ENCODE measurements at regions not wholly inside any gene's neighbourhood (a gene's known extent, or its start where the extent isn't known, plus 50 kb on each side); places are given as distances from the start of the nearest gene placed in this dataset.

DNA sequence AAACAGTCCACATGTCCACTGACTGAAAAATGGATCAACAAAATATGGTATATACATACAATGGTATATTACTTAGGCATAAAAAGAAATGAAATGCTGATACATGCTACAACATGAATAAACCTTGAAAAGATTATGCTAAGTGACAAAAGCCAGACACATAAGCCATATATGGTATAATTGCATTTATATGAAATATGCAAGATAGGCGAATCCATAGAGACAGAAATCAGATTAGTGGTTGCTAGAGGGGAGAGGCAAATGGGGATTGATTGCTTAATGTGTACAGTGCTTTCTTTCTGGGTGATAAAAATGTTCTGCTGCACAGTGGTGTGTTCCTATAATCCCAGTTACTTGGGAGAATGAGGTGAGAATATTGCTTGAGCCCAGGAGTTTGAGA, 171.0 kb downstream of the CYP26B1 start:
- Histone ChIP-seq H3K9me3 (peaks cover 0 to 5% (median 0%) of the 10 kb centered on the region in 4 donors), H3K27ac (no peak overlapping the region), H3K4me3 (no peak overlapping the region), H3K27me3 (no peaks in the 10 kb centered on the region), H3K36me3 (no peaks in the 10 kb centered on the region), H3K4me1 (no peaks in the 10 kb centered on the region)
- ATAC-seq (ENCODE audit: low FRiP score in 2 of 2) (no peak), DNase-seq (no peak)
- TF ChIP-seq, protein P1, sequence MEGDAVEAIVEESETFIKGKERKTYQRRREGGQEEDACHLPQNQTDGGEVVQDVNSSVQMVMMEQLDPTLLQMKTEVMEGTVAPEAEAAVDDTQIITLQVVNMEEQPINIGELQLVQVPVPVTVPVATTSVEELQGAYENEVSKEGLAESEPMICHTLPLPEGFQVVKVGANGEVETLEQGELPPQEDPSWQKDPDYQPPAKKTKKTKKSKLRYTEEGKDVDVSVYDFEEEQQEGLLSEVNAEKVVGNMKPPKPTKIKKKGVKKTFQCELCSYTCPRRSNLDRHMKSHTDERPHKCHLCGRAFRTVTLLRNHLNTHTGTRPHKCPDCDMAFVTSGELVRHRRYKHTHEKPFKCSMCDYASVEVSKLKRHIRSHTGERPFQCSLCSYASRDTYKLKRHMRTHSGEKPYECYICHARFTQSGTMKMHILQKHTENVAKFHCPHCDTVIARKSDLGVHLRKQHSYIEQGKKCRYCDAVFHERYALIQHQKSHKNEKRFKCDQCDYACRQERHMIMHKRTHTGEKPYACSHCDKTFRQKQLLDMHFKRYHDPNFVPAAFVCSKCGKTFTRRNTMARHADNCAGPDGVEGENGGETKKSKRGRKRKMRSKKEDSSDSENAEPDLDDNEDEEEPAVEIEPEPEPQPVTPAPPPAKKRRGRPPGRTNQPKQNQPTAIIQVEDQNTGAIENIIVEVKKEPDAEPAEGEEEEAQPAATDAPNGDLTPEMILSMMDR (IDR thresholded peaks at IDR 0.05) = no peak
- TF ChIP-seq EP300 (IDR thresholded peaks at IDR 0.05) = no peak
- TF ChIP-seq POLR2A (IDR thresholded peaks at IDR 0.05) = no peak
- no peak for TF ChIP-seq POLR2AphosphoS5 (IDR thresholded peaks at IDR 0.05)
- WGBS, 2 donors = 75 to 90% methylated on average over 1 of the region's 1 CpG

DNA sequence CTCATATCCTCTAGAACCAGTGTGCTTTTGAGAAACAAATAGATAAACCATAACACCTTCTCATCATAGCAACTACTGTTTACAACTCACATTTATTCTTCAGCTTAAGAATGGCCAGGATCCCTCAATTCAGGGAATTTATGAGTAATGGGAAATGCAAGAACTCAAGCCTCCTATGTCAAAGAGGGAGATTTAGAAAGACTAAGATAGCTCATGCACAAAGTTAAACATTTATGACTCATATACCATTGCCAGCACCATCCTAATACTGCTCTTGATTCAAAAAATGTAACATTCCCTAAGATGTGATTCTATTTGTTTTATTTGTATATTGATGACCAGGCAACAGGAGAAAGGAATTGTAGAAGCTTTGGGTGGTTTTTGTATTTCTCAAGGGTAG, 172.8 kb downstream of the CYP26B1 start:
- H3K27ac ChIP-seq = no peak overlapping the region
- H3K9me3 ChIP-seq = peaks cover 0 to 5% (median 0%) of the 10 kb centered on the region in 4 donors
- no peak overlapping the region for H3K4me3 ChIP-seq
- H3K27me3 ChIP-seq = no peaks in the 10 kb centered on the region
- DNase-seq (no peak), ATAC-seq (ENCODE audit: low FRiP score in 2 of 2) (peak in 1 of 2 donors; percentile 45)
- TF ChIP-seq POLR2A (IDR thresholded peaks at IDR 0.05) (no peak), EP300 (IDR thresholded peaks at IDR 0.05) (no peak), POLR2AphosphoS5 (IDR thresholded peaks at IDR 0.05) (no peak)
- TF ChIP-seq, protein P1 (IDR thresholded peaks at IDR 0.05) = no peak
- H3K36me3 ChIP-seq = no peaks in the 10 kb centered on the region
- H3K4me1 ChIP-seq = no peaks in the 10 kb centered on the region

- Histone ChIP-seq H3K9me3 (no peaks in the 10 kb centered on the region), H3K4me1 (no peaks in the 10 kb centered on the region), H3K4me3 (no peak overlapping the region), H3K27ac (no peak overlapping the region), H3K27me3 (no peaks in the 10 kb centered on the region), H3K36me3 (no peaks in the 10 kb centered on the region)
- TF ChIP-seq POLR2AphosphoS5 (IDR thresholded peaks at IDR 0.05) = no peak
- TF ChIP-seq, protein P1 (IDR thresholded peaks at IDR 0.05) = no peak
- TF ChIP-seq POLR2A (IDR thresholded peaks at IDR 0.05) = no peak
- TF ChIP-seq EP300 (IDR thresholded peaks at IDR 0.05) = no peak
- WGBS, 2 donors = 64 to 81% methylated on average over 4 of the region's 4 CpGs
- DNase-seq (no peak), ATAC-seq (ENCODE audit: low FRiP score in 2 of 2) (no peak)
Observed at GRCh38 chr2:71971493-71971892, 176.2 kb downstream of the CYP26B1 start.

- Histone ChIP-seq H3K27me3 (no peaks in the 10 kb centered on the region), H3K27ac (no peak overlapping the region)
- WGBS, 2 donors = 50 to 76% methylated on average over 1 of the region's 1 CpG
Observed at GRCh38 chr2:71965530-71965929, 182.1 kb downstream of the CYP26B1 start.

More at GRCh38 chr2:71965530-71965929, 182.1 kb downstream of the CYP26B1 start:
- ATAC-seq (ENCODE audit: low FRiP score in 2 of 2) (no peak), DNase-seq (no peak)
- no peaks in the 10 kb centered on the region for H3K36me3 ChIP-seq
- no peaks in the 10 kb centered on the region for H3K9me3 ChIP-seq
- H3K4me1 ChIP-seq = no peaks in the 10 kb centered on the region
- H3K4me3 ChIP-seq = no peak overlapping the region
- no peak for TF ChIP-seq EP300 (IDR thresholded peaks at IDR 0.05)
- TF ChIP-seq POLR2A (IDR thresholded peaks at IDR 0.05) = no peak
- no peak for TF ChIP-seq POLR2AphosphoS5 (IDR thresholded peaks at IDR 0.05)
- TF ChIP-seq, protein P1 (IDR thresholded peaks at IDR 0.05) = no peak
